Choroid plexus epithelial cell (primary cell): ENCODE measurements at regions not wholly inside any gene's neighbourhood (a gene's known extent, or its start where the extent isn't known, plus 50 kb on each side); places are given as distances from the start of the nearest gene placed in this dataset.

Experiments
- DNase-seq: peaks from one replicate; pipeline ENCODE4 v3.0.0-alpha.2; 2010; ENCODE audit warnings: low read depth
- H3K4me3 ChIP-seq: 2 replicates; pipeline ENCODE4 v1.5.1; 2011; ENCODE audit warnings: low read depth, mild to moderate bottlenecking, control low read depth, low read length, moderate library complexity
- TF ChIP-seq, protein P1 (sequence below): conservative IDR thresholded peaks from 2 replicates; pipeline ENCODE4 v1.5.1; 2011; ENCODE audit warnings: low read depth, mild to moderate bottlenecking, control low read depth, inconsistent platforms, low read length, moderate library complexity

DNA sequence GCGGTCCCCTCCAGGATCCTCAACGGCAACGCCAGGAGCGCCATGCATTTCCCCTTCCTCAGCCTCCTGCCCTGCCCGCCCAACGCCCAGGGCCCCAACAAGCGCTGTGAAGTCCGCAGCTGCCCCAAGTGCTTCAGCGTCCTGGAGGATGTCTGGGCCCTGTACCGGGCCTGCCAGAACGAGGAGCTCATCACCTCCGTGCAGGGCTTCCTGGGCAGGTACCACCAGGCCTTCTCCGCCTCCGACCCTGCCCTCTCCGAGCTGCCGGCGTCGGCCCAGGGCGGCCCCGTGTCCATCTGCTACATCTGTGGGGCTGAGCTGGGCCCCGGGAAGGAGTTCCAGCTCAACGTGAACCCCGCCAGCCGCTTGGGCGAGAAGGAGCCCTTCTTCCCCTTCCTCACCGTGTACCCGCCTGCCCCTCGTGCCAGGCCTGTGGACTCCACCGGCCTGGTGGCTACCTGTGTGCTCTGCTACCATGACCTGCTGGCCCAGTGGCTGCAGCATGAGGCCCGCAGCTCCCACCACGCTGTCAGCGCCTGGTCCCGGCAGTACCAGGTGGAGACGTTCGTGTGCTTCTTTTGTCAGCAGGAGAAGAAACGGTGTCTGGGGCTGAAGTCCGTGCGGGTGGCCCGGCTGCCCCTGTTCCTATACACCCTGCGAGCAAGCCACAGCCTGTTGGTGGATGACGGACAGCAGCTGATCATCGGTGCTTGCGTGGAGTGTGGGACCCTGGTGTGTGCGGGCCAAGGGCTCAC, 58.9 kb upstream of the CIBAR2 start:
- no peak for DNase-seq
- peak overlapping the region; percentile 61 for H3K4me3 ChIP-seq
- TF ChIP-seq, protein P1, sequence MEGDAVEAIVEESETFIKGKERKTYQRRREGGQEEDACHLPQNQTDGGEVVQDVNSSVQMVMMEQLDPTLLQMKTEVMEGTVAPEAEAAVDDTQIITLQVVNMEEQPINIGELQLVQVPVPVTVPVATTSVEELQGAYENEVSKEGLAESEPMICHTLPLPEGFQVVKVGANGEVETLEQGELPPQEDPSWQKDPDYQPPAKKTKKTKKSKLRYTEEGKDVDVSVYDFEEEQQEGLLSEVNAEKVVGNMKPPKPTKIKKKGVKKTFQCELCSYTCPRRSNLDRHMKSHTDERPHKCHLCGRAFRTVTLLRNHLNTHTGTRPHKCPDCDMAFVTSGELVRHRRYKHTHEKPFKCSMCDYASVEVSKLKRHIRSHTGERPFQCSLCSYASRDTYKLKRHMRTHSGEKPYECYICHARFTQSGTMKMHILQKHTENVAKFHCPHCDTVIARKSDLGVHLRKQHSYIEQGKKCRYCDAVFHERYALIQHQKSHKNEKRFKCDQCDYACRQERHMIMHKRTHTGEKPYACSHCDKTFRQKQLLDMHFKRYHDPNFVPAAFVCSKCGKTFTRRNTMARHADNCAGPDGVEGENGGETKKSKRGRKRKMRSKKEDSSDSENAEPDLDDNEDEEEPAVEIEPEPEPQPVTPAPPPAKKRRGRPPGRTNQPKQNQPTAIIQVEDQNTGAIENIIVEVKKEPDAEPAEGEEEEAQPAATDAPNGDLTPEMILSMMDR: no peak

DNA sequence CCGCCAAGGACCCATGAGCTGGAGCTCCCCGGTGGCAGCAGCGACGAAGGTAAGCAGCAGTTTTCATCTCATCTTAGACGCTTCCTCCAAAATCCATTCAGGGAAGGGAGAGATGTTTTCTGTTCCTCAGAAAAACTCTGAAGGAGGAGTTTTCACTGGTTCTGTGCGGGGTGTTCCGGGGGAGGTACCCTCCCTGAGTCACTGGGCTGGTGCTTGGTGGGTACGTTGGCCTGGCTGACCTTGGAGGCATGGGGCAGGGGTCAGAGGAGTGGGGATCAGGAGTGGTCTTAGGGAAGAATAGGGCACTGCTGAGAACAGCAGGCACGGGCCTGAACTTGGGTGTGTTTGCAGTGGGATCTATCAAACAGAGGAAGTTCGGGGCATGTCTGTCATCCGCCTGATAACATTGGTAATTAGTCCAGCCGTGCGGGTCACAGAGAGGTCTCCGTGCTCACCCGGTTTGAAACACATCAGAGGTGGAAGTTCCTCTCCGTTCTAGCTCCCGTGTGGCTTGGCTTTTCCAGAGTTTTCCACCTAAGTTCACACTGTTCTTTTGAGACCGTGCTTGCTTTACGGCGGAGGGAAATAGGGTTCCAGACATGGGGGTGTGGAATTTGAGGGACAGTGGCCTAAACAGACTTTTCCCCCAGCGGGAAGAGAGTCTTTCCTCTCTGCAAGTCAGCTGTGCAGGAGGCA, 59.6 kb upstream of the CIBAR2 start:
- H3K4me3 ChIP-seq: peak overlapping the region; percentile 61
- TF ChIP-seq, protein P1: no peak
- no peak for DNase-seq

DNA sequence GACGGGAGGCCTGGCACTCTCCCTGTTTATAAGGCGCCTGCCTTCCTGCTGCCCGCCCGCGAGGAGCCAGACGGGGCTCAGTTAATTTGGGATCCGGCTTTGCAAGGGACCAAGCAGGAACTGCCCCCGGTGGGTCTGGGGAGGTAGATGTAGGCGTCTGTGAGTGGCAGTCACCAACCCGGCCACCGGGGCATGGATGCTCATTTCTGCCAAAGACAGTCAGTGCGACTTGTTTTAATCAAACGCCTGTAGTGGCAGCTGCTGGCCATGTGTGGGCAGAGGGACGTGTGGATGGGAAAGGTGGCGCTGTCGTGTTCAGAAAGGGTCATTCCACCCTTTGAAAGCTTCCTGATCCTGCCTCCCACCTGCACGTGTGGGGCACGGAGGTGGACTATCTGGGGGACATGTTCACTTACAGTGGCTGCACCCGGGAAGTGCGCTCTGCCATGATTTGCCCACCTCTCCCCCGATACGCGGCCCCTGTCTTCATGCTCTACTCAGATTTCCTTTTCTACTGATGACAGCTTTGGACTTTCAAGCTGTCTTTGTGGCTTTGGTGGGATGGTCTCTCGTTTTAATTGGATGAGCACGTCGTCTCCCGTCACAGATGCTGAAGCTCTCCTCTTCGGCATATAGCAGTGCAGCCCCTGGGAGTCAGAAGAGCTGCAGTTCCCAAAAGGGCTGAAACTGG, 60.3 kb upstream of the CIBAR2 start:
- TF ChIP-seq, protein P1: peak; percentile 39
- peak overlapping the region; percentile 61 for H3K4me3 ChIP-seq
- DNase-seq: no peak

DNA sequence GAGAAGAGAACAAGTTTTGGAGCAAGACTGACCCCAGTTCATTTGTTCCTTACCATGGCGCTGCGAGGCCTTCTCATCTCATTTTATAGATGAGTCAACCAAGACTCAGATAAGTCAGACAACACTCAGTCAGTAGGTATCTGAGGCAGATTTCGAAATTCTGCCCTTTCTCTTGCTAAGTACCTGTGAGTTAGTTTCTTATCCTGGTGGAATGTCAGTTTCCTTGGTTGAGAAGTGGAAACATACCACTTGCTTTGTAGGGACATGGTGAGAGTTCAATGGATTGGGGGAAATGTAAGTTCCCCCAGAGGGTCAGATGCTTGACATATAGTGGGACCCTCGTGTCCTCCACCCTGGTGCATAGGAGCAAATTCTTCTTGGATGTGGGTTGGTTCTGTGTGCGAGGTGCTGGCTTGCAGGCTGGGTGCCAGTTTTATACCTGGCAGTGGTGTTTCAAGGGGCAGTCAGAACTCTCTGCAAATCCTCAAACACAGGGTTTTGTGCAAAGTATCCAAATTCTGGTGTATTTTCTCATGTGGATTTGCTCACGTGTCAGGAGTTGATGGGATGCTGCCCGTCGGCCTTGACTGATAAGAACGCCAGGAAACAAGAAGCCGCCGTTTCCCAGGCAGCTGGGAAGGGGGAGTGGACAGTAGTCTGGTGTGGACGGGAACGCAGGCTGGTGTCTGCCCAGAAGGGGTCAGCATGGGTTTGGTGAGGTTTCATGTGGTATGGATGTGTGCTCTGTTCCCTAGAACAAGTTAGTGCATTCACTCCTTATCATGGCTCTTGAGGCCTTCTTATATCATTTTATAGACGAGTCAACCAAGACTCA, 61.1 kb upstream of the CIBAR2 start:
- TF ChIP-seq, protein P1: peak; percentile 39
- H3K4me3 ChIP-seq: peak overlapping the region; percentile 61
- DNase-seq: peak; percentile 85

DNA sequence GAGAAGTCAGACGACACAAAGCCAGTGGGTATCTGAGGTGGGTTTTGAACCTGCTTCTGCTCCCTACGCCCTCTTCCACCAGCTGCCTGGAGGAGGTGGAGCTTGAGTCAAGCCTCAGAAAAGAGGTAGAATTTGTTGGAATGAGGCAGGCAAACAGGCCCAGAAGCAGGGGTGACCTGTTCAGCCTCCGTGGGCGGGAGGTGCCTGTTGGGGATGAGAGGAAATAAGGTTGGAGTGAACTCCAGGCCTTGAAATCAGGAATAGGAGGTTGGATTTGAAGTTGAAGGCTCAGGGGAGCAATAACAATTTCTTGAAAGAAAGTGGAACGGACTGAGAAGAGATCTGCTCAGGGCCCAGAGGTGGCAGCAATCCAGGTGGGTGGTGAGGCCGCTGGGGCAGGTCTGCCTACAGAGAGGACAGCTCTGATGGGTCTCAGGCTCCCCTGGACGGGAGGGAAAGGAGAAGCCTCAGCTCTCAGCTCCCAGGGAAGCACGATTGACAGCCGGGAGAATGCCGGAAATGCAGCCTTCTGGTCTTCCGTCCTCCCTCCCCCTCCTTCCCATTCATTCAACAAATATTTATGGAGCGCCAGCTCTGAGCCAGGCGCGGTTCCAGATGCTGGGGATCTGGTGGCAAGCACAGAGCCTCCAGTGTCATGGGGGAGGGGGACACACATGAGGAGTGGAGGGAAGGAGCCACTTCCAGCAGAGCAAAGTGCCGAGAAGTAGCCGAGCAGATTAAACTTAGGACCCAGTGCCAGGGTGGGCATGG, 61.9 kb upstream of the CIBAR2 start:
- TF ChIP-seq, protein P1: no peak
- H3K4me3 ChIP-seq: peak overlapping the region; percentile 61
- DNase-seq: peak; percentile 57
